GM21528 (cell line): ENCODE measurements at regions not wholly inside any gene's neighbourhood (a gene's known extent, or its start where the extent isn't known, plus 50 kb on each side); places are given as distances from the start of the nearest gene placed in this dataset.
"Not testable (repeated sequence)": the region's sequence is repeated elsewhere in the genome, so short reads cannot be mapped to it uniquely, and the experiment has no call there.

Source experiments
- ATAC-seq: cut with Tn5 transposase; IDR thresholded peaks from one replicate; pipeline ENCODE4 v1.9.1; 2021; ENCODE audit warnings: mild to moderate bottlenecking, moderate library complexity; ENCODE audit not compliant: unreplicated experiment, low FRiP score

- ATAC-seq, result not testable (repeated sequence)
Observed at GRCh38 chr16:33710696-33711087, 251.3 kb downstream of the TP53TG3F start.

GRCh38 chr16:33711616-33712015 lies 252.2 kb downstream of the TP53TG3F start:
- ATAC-seq, result not testable (repeated sequence)

GRCh38 chr16:33712308-33712707 lies 252.9 kb downstream of the TP53TG3F start:
- not testable (repeated sequence) for ATAC-seq

- ATAC-seq, result not testable (repeated sequence)
Observed at GRCh38 chr16:33712851-33713709, 253.7 kb downstream of the TP53TG3F start.

GRCh38 chr16:33713710-33714538 lies 254.5 kb downstream of the TP53TG3F start:
- not testable (repeated sequence) for ATAC-seq

- ATAC-seq, result not testable (repeated sequence)
Observed at GRCh38 chr16:33731167-33731566, 271.8 kb downstream of the TP53TG3F start.

GRCh38 chr16:33734650-33735049 lies 275.2 kb downstream of the TP53TG3F start:
- ATAC-seq, result not testable (repeated sequence)

- ATAC-seq, result not testable (repeated sequence)
Observed at GRCh38 chr16:33766869-33767765, 307.7 kb downstream of the TP53TG3F start.

- ATAC-seq, result not testable (repeated sequence)
Observed at GRCh38 chr16:33768710-33769109, 309.3 kb downstream of the TP53TG3F start.

- ATAC-seq, result not testable (repeated sequence)
Observed at GRCh38 chr16:33769180-33769846, 309.9 kb downstream of the TP53TG3F start.

GRCh38 chr16:33770478-33770877 lies 311.1 kb downstream of the TP53TG3F start:
- ATAC-seq, result not testable (repeated sequence)

- ATAC-seq, result not testable (repeated sequence)
Observed at GRCh38 chr16:33771211-33771610, 311.8 kb downstream of the TP53TG3F start.

GRCh38 chr16:33773966-33774365 lies 314.6 kb downstream of the TP53TG3F start:
- not testable (repeated sequence) for ATAC-seq

- not testable (repeated sequence) for ATAC-seq
Observed at GRCh38 chr16:33774724-33775123, 315.3 kb downstream of the TP53TG3F start.

GRCh38 chr16:33816328-33816944 lies 357.0 kb downstream of the TP53TG3F start:
- ATAC-seq, result not testable (repeated sequence)

GRCh38 chr16:33824736-33825135 lies 365.3 kb downstream of the TP53TG3F start:
- not testable (repeated sequence) for ATAC-seq

GRCh38 chr16:33827522-33827921 lies 368.1 kb downstream of the TP53TG3F start:
- not testable (repeated sequence) for ATAC-seq

- not testable (repeated sequence) for ATAC-seq
Observed at GRCh38 chr16:33839157-33839556, 379.7 kb downstream of the TP53TG3F start.

GRCh38 chr16:33844533-33844932 lies 385.1 kb downstream of the TP53TG3F start:
- not testable (repeated sequence) for ATAC-seq
